ENCODE measurements at regions not wholly inside any gene's neighbourhood (a gene's known extent, or its start where the extent isn't known, plus 50 kb on each side); places are given as distances from the start of the nearest gene placed in this dataset.

GRCh38 chr14:94696518-94696917, 73.4 kb downstream of the GSC start:
- TF ChIP-seq CTCF (IDR thresholded peaks at IDR 0.05) = no peak
- no peak for DNase-seq
- Histone ChIP-seq H3K36me3 (ENCODE audit: low read depth) (no peaks in the 10 kb centered on the region), H3K9me3 (no peaks in the 10 kb centered on the region), H3K4me1 (ENCODE audit: low read depth) (no peaks in the 10 kb centered on the region), H3K4me3 (no peak overlapping the region)
- intact Hi-C loops (cut with DNase I, micrococcal nuclease) = loop anchor here in 1 of 2 donors (10.0 kb wide), 1 partner anchor 398 kb away; no protein-coding TSS in a partner anchor
- ATAC-seq = no peak

- DNase-seq = no peak
- H3K36me3 ChIP-seq (ENCODE audit: low read depth) = no peaks in the 10 kb centered on the region
- no peak for ATAC-seq
- H3K9me3 ChIP-seq = no peaks in the 10 kb centered on the region
- intact Hi-C loops (cut with DNase I, micrococcal nuclease) = loop anchor here in 1 of 2 donors (10.0 kb wide), 1 partner anchor 400 kb away; no protein-coding TSS in a partner anchor
- no peaks in the 10 kb centered on the region for H3K4me1 ChIP-seq (ENCODE audit: low read depth)
- TF ChIP-seq CTCF (IDR thresholded peaks at IDR 0.05) = no peak
- H3K4me3 ChIP-seq = no peak overlapping the region
These were observed 74.7 kb downstream of the GSC start for GRCh38 chr14:94695231-94695630.

GRCh38 chr14:94691660-94692034, 78.3 kb downstream of the GSC start:
- no peaks in the 10 kb centered on the region for H3K9me3 ChIP-seq
- no peaks in the 10 kb centered on the region for H3K36me3 ChIP-seq (ENCODE audit: low read depth)
- TF ChIP-seq CTCF (IDR thresholded peaks at IDR 0.05) = no peak
- H3K4me1 ChIP-seq (ENCODE audit: low read depth) = no peaks in the 10 kb centered on the region
- intact Hi-C loops (cut with DNase I, micrococcal nuclease) = loop anchor here in 1 of 2 donors (10.0 kb wide), 1 partner anchor 403 kb away; no protein-coding TSS in a partner anchor
- DNase-seq = no peak
- H3K4me3 ChIP-seq = no peak overlapping the region
- no peak for ATAC-seq

DNA sequence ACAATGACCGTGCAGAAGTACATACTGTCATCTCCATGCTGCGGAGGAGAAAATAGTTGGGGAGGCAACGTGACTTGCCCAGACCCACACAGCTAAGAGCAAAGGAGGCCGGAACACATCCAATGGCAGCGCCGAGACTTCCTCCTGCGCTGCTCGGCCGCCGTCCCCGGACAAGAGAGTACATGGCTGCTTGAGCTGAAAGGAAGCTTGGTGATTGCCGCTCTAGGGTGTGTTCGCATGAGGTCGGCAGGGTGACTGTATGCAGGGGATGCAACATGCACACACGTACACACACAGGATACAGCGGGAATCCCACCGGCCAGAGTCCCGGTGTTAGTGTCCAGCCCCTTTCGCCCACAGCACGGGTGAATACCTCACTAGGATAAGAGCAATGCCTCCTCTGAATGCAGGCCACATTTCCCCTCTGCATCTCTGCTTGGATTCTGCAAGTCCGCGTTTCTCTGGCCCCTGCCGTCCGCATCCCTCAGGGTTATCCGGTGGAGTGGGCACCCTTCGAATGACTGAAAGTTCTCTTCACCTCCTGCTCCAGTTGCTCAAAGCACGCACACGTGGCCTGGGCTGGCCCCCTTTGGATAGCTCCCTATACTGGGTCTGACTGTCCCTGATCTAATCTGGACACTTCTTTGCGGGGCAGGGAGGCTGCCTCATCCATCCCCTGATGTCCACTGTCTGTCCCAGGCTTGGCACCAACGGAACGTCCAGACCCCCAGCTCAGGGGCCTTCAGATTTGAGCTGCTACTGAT, 78.8 kb downstream of the GSC start:
- TF ChIP-seq CTCF (IDR thresholded peaks at IDR 0.05) = no peak

GRCh38 chr14:94690486-94690885, 78.3 kb downstream of the SERPINA3 start:
- Histone ChIP-seq H3K36me3 (ENCODE audit: low read depth) (no peaks in the 10 kb centered on the region), H3K9me3 (no peaks in the 10 kb centered on the region), H3K4me1 (ENCODE audit: low read depth) (no peaks in the 10 kb centered on the region), H3K4me3 (no peak overlapping the region)
- no peak for TF ChIP-seq CTCF (IDR thresholded peaks at IDR 0.05)
- no peak for ATAC-seq
- no peak for DNase-seq
- intact Hi-C loops (cut with DNase I, micrococcal nuclease) = loop anchor here in 1 of 2 donors (10.0 kb wide), 1 partner anchor 404 kb away; no protein-coding TSS in a partner anchor

More for the DNA sequence above, 78.8 kb downstream of the GSC start:
- H3K9me3 ChIP-seq = no peaks in the 10 kb centered on the region
- H3K4me1 ChIP-seq (ENCODE audit: low read depth) = no peaks in the 10 kb centered on the region
- no peaks in the 10 kb centered on the region for H3K36me3 ChIP-seq (ENCODE audit: low read depth)
- no peak for ATAC-seq
- H3K4me3 ChIP-seq = no peak overlapping the region
- intact Hi-C loops (cut with DNase I, micrococcal nuclease) = loop anchor here in 1 of 2 donors (10.0 kb wide), 1 partner anchor 404 kb away; no protein-coding TSS in a partner anchor
- no peak for DNase-seq

Data from mucosa of descending colon (tissue), 3 donors.